GM23338 (cell line): ENCODE measurements at regions not wholly inside any gene's neighbourhood (a gene's known extent, or its start where the extent isn't known, plus 50 kb on each side); places are given as distances from the start of the nearest gene placed in this dataset.

ENCODE experiments used
- ATAC-seq: fragments of 200-7000 bp; cut with Tn5 transposase; 3 replicates; pipeline ENCODE4 v1.9.1; 2020
- DNase-seq: peaks from one replicate; pipeline ENCODE4 v3.0.0-alpha.2; 2015; ENCODE audit warnings: low spot score
- H2AFZ ChIP-seq: fragments of 200-600 bp; sonication (generic); 2 replicates; pipeline ENCODE4 v1.8.0; 2016; ENCODE audit warnings: antibody characterized with exemption, mild to moderate bottlenecking, moderate library complexity
- H3F3A ChIP-seq: fragments of 200-600 bp; sonication (generic); replicated peaks from 2 replicates; pipeline ENCODE4 v1.8.0; 2017; ENCODE audit warnings: antibody characterized with exemption, mixed run types, low read depth
- H3K27ac ChIP-seq: fragments of 200-600 bp; sonication (generic); 2 replicates; pipeline ENCODE4 v1.6.1; 2016; ENCODE audit warnings: low read depth
- H3K27me3 ChIP-seq: fragments of 200-600 bp; sonication (generic); 2 replicates; pipeline ENCODE4 v1.8.0; 2016; ENCODE audit warnings: mild to moderate bottlenecking, mixed run types, moderate library complexity; ENCODE audit not compliant: insufficient read depth
- H3K36me3 ChIP-seq: fragments of 200-600 bp; sonication (generic); 2 replicates; pipeline ENCODE4 v1.8.0; 2016; ENCODE audit warnings: mild to moderate bottlenecking; ENCODE audit not compliant: insufficient read depth
- H3K4me1 ChIP-seq: fragments of 200-600 bp; sonication (generic); 2 replicates; pipeline ENCODE4 v1.8.0; 2016; ENCODE audit warnings: mild to moderate bottlenecking, moderate library complexity; ENCODE audit not compliant: insufficient read depth
- H3K4me2 ChIP-seq: fragments of 200-600 bp; sonication (generic); 2 replicates; pipeline ENCODE4 v1.7.1; 2017; ENCODE audit warnings: mixed run types
- H3K4me3 ChIP-seq: fragments of 200-600 bp; sonication (generic); 2 replicates; pipeline ENCODE4 v1.6.1; 2016; ENCODE audit warnings: mixed run types
- H3K79me2 ChIP-seq: fragments of 200-600 bp; sonication (generic); replicated peaks from 2 replicates; pipeline ENCODE4 v1.8.0; 2017; ENCODE audit warnings: mild to moderate bottlenecking; ENCODE audit not compliant: insufficient read depth
- H3K9me2 ChIP-seq: fragments of 200-600 bp; sonication (generic); 2 replicates; pipeline ENCODE4 v1.8.0; 2017; ENCODE audit not compliant: insufficient read depth
- H4K20me1 ChIP-seq: fragments of 200-600 bp; sonication (generic); replicated peaks from 2 replicates; pipeline ENCODE4 v1.8.0; 2017; ENCODE audit warnings: mild to moderate bottlenecking; ENCODE audit not compliant: insufficient read depth
- H3K27ac Mint-ChIP-seq: 2 replicates; pipeline ENCODE4 v1.8.0; 2020; ENCODE audit warnings: inconsistent platforms, mild to moderate bottlenecking, moderate library complexity, mixed read lengths
- H3K27me3 Mint-ChIP-seq: 3 replicates; pipeline ENCODE4 v1.8.0; 2022; ENCODE audit warnings: low read depth, mild to moderate bottlenecking, moderate library complexity, mixed read lengths, inconsistent platforms; ENCODE audit not compliant: insufficient read depth, poor library complexity
- H3K36me3 Mint-ChIP-seq: 3 replicates; pipeline ENCODE4 v1.8.0; 2021; ENCODE audit warnings: low read depth, mild to moderate bottlenecking, inconsistent platforms, moderate library complexity, mixed read lengths
- H3K4me1 Mint-ChIP-seq: 3 replicates; pipeline ENCODE4 v1.8.0; 2020; ENCODE audit warnings: mild to moderate bottlenecking, inconsistent platforms, mixed read lengths
- H3K4me3 Mint-ChIP-seq: 3 replicates; pipeline ENCODE4 v1.8.0; 2021; ENCODE audit warnings: moderate library complexity, mild to moderate bottlenecking, inconsistent platforms, mixed read lengths
- H3K9me3 Mint-ChIP-seq: 3 replicates; pipeline ENCODE4 v1.8.0; 2020; ENCODE audit warnings: moderate library complexity, mild to moderate bottlenecking, inconsistent platforms, mixed read lengths
- CREB1 ChIP-seq: fragments of 250-450 bp; sonication (Bioruptor Pico); IDR thresholded peaks from 2 replicates; pipeline ENCODE4 v1.5.0; 2020; ENCODE audit warnings: low read depth, mild to moderate bottlenecking, moderate library complexity
- CTCF ChIP-seq, 2 experiments: fragments of 200-600 bp in 1 of 2; sonication (generic) in 1 of 2; conservative IDR thresholded peaks; 2 replicates each; pipeline versions ENCODE4 v1.5.1 to v1.6.1; 2016 to 2017; ENCODE audit warnings: antibody characterized with exemption in 2 of 2, low read depth in 2 of 2, mild to moderate bottlenecking in 2 of 2, moderate library complexity in 1 of 2
- ETS1 ChIP-seq: IDR thresholded peaks from 2 replicates; pipeline ENCODE4 v1.6.1; 2016; ENCODE audit warnings: antibody characterized with exemption
- EZH2phosphoT487 ChIP-seq: fragments of 200-600 bp; sonication (generic); IDR thresholded peaks from one replicate; pipeline ENCODE4 v1.8.1; 2018; ENCODE audit warnings: antibody characterized with exemption; ENCODE audit not compliant: unreplicated experiment
- JUNB ChIP-seq: IDR thresholded peaks from one replicate; pipeline ENCODE4 v1.6.1; 2016; ENCODE audit warnings: antibody characterized with exemption; ENCODE audit not compliant: unreplicated experiment
- NANOG ChIP-seq: IDR thresholded peaks from 2 replicates; pipeline ENCODE4 v1.6.1; 2016; ENCODE audit warnings: antibody characterized with exemption, borderline replicate concordance
- POLR2AphosphoS5 ChIP-seq: IDR thresholded peaks from 2 replicates; pipeline ENCODE4 v1.6.1; 2016; ENCODE audit warnings: antibody characterized with exemption, low read depth
- REST ChIP-seq: IDR thresholded peaks from one replicate; pipeline ENCODE4 v1.6.1; 2018; ENCODE audit warnings: antibody characterized with exemption; ENCODE audit not compliant: unreplicated experiment
- STAT1 ChIP-seq: IDR thresholded peaks from one replicate; pipeline ENCODE4 v1.6.1; 2016; ENCODE audit warnings: antibody characterized with exemption; ENCODE audit not compliant: unreplicated experiment
- ZNF331 ChIP-seq: fragments of 250-450 bp; sonication (Bioruptor Pico); IDR thresholded peaks from 2 replicates; pipeline ENCODE4 v1.5.0; 2020; ENCODE audit warnings: low read depth, mild to moderate bottlenecking, moderate library complexity
- ZNF462 ChIP-seq: fragments of 250-450 bp; sonication (Bioruptor Pico); IDR thresholded peaks from 2 replicates; pipeline ENCODE4 v1.5.0; 2020; ENCODE audit warnings: mild to moderate bottlenecking, moderate library complexity

- Histone ChIP-seq H3K27ac (no peak overlapping the region), H3K4me3 (no peak overlapping the region), H3K4me1 (no peaks in the 10 kb centered on the region), H3K4me2 (no peak overlapping the region), H3K27me3 (no peaks in the 10 kb centered on the region), H2AFZ (no peak overlapping the region), H3K79me2 (no peaks in the 10 kb centered on the region), H4K20me1 (no peaks in the 10 kb centered on the region), H3K36me3 (no peaks in the 10 kb centered on the region), H3F3A (no peaks in the 10 kb centered on the region), H3K9me2 (peaks cover 7% of the 10 kb centered on the region; the same call in 1 of the 2 replicates)
- Mint-ChIP-seq H3K4me3 (no peak overlapping the region), H3K36me3 (peaks cover 11% of the 10 kb centered on the region; the same call in 2 of the 3 replicates), H3K27ac (no peak overlapping the region), H3K9me3 (peaks cover 15% of the 10 kb centered on the region; the same call in 2 of the 3 replicates), H3K4me1 (no peaks in the 10 kb centered on the region), H3K27me3 (no peaks in the 10 kb centered on the region)
- TF ChIP-seq STAT1 (no peak), ZNF462 (CRISPR knock-in tag) (no peak), ZNF331 (CRISPR knock-in tag) (no peak), CTCF (conservative IDR thresholded peaks at IDR 0.05; ENCODE audit: low read depth in 2 of 2) (no peak), POLR2AphosphoS5 (no peak), NANOG (no peak), EZH2phosphoT487 (no peak), REST (no peak), CREB1 (CRISPR knock-in tag) (no peak), JUNB (no peak), ETS1 (no peak)
- ATAC-seq: no peak
- DNase-seq: no peak
Observed at GRCh38 chr3:22421589-22421988, 670.6 kb upstream of the ZNF385D start.
